ENCODE measurements at regions not wholly inside any gene's neighbourhood (a gene's known extent, or its start where the extent isn't known, plus 50 kb on each side); places are given as distances from the start of the nearest gene placed in this dataset.
"Not testable (repeated sequence)": the region's sequence is repeated elsewhere in the genome, so short reads cannot be mapped to it uniquely, and the experiment has no call there.

- TF ChIP-seq CTCF (IDR thresholded peaks at IDR 0.05; ENCODE audit: low read depth, low read length, missing input control); YY1 (IDR thresholded peaks at IDR 0.05); REST (IDR thresholded peaks at IDR 0.05); RAD21 (IDR thresholded peaks at IDR 0.05); EGR1 (IDR thresholded peaks at IDR 0.05; ENCODE audit: low read depth in 2 of 2); TAF1 (conservative IDR thresholded peaks at IDR 0.05); SP1 (IDR thresholded peaks at IDR 0.05); RXRA (IDR thresholded peaks at IDR 0.05): not testable (repeated sequence)
Measured at GRCh38 chr14:105688664-105689221, 162.4 kb downstream of the TMEM121 start.
